DOHH2 (cell line): ENCODE measurements at regions not wholly inside any gene's neighbourhood (a gene's known extent, or its start where the extent isn't known, plus 50 kb on each side); places are given as distances from the start of the nearest gene placed in this dataset.

ENCODE experiments used
- EZH2phosphoT487 ChIP-seq: fragments of 200-600 bp; sonication (generic); IDR thresholded peaks from 2 replicates; pipeline ENCODE4 v1.6.1; 2017; ENCODE audit warnings: borderline replicate concordance, mild to moderate bottlenecking, antibody characterized with exemption, low read length, moderate library complexity, mixed read lengths
- TF ChIP-seq, protein P1 (sequence below): fragments of 200-600 bp; sonication (generic); IDR thresholded peaks from one replicate; pipeline ENCODE4 v1.5.1; 2014; ENCODE audit warnings: antibody characterized with exemption, mild to moderate bottlenecking, low read depth, low read length; ENCODE audit not compliant: poor library complexity, severe bottlenecking

DNA sequence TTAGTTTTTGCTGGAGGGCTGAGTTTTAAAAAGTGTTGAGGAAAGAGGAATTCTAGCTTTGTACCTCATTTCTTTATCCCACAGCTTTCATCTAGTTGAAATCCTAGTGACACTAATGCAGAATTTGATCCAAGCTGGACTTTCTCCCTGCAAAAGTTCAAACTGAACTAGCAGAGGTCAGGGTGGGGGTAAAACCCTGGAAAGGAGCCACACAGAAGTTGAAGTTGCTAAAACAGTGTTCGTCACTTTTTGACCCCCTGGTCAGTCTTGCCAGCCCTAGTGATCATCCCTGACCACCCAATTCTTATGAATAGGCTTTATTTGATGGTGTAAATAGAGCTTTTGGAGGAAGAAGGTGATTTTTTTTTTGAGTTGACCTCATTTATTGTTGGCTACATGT, 390.4 kb downstream of the TMEM38B start:
- TF ChIP-seq, protein P1, sequence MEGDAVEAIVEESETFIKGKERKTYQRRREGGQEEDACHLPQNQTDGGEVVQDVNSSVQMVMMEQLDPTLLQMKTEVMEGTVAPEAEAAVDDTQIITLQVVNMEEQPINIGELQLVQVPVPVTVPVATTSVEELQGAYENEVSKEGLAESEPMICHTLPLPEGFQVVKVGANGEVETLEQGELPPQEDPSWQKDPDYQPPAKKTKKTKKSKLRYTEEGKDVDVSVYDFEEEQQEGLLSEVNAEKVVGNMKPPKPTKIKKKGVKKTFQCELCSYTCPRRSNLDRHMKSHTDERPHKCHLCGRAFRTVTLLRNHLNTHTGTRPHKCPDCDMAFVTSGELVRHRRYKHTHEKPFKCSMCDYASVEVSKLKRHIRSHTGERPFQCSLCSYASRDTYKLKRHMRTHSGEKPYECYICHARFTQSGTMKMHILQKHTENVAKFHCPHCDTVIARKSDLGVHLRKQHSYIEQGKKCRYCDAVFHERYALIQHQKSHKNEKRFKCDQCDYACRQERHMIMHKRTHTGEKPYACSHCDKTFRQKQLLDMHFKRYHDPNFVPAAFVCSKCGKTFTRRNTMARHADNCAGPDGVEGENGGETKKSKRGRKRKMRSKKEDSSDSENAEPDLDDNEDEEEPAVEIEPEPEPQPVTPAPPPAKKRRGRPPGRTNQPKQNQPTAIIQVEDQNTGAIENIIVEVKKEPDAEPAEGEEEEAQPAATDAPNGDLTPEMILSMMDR, result no peak
- no peak for TF ChIP-seq EZH2phosphoT487
